ENCODE measurements at regions not wholly inside any gene's neighbourhood (a gene's known extent, or its start where the extent isn't known, plus 50 kb on each side); places are given as distances from the start of the nearest gene placed in this dataset.

- DNase-seq: no peak
Observed at GRCh38 chr4:65976287-65976686, 306.0 kb upstream of the EPHA5 start.

GRCh38 chr4:65973186-65973585, 302.9 kb upstream of the EPHA5 start:
- DNase-seq: no peak

- DNase-seq: no peak
Observed at GRCh38 chr4:65971686-65972085, 301.4 kb upstream of the EPHA5 start.

- DNase-seq: no peak
Observed at GRCh38 chr4:65968831-65969558, 298.7 kb upstream of the EPHA5 start.

- no peak for DNase-seq
Observed at GRCh38 chr4:65960751-65961150, 290.5 kb upstream of the EPHA5 start.

- DNase-seq: no peak
Observed at GRCh38 chr4:65954416-65954815, 284.1 kb upstream of the EPHA5 start.

GRCh38 chr4:65951177-65951576, 280.9 kb upstream of the EPHA5 start:
- no peak for DNase-seq

- DNase-seq: peak; percentile 14
Observed at GRCh38 chr4:65943076-65943475, 272.8 kb upstream of the EPHA5 start.

- peak; percentile 2 for DNase-seq
Observed at GRCh38 chr4:65924843-65925242, 254.6 kb upstream of the EPHA5 start.

GRCh38 chr4:65923616-65924015, 253.3 kb upstream of the EPHA5 start:
- no peak for DNase-seq

- DNase-seq: no peak
Observed at GRCh38 chr4:65921180-65921579, 250.9 kb upstream of the EPHA5 start.

GRCh38 chr4:65918872-65919271, 248.6 kb upstream of the EPHA5 start:
- no peak for DNase-seq

GRCh38 chr4:65918212-65918611, 247.9 kb upstream of the EPHA5 start:
- DNase-seq: peak; percentile 23

- no peak for DNase-seq
Observed at GRCh38 chr4:65917486-65917885, 247.2 kb upstream of the EPHA5 start.

GRCh38 chr4:65911720-65912119, 241.4 kb upstream of the EPHA5 start:
- no peak for DNase-seq

GRCh38 chr4:65893957-65894755, 223.9 kb upstream of the EPHA5 start:
- DNase-seq: no peak

GRCh38 chr4:65893271-65893670, 223.0 kb upstream of the EPHA5 start:
- no peak for DNase-seq

- no peak for DNase-seq
Observed at GRCh38 chr4:65880594-65880993, 210.3 kb upstream of the EPHA5 start.

GRCh38 chr4:65868096-65868824, 198.0 kb upstream of the EPHA5 start:
- no peak for DNase-seq

- DNase-seq: peak; percentile 36
Observed at GRCh38 chr4:65865489-65865888, 195.2 kb upstream of the EPHA5 start.

- DNase-seq: no peak
Observed at GRCh38 chr4:65861993-65862392, 191.7 kb upstream of the EPHA5 start.

GRCh38 chr4:65845199-65845773, 175.0 kb upstream of the EPHA5 start:
- DNase-seq: no peak

GRCh38 chr4:65839164-65839931, 169.1 kb upstream of the EPHA5 start:
- DNase-seq: no peak
